ENCODE measurements at regions not wholly inside any gene's neighbourhood (a gene's known extent, or its start where the extent isn't known, plus 50 kb on each side); places are given as distances from the start of the nearest gene placed in this dataset.

DNA sequence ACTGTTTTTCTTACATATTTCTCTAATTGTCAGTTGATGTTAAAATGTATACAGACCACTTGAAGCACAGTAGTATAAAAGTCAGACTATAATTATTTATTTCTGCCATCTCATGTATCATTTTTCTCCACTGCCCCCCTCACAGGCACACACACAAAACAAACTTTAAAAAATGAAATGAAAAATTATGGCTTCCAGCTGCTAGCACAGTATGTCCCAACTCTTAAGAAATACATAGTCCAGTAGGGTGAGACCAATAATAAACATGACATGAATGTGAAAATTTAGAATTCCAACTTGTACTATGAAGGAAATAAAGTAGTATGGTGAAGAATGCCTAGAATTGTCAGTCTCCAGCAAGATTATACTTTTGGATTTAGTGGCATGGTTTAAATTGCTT lies 1247.9 kb downstream of the JRKL start:
- DNase-seq (ENCODE audit: low read depth), result no peak
- TF ChIP-seq, protein P1, sequence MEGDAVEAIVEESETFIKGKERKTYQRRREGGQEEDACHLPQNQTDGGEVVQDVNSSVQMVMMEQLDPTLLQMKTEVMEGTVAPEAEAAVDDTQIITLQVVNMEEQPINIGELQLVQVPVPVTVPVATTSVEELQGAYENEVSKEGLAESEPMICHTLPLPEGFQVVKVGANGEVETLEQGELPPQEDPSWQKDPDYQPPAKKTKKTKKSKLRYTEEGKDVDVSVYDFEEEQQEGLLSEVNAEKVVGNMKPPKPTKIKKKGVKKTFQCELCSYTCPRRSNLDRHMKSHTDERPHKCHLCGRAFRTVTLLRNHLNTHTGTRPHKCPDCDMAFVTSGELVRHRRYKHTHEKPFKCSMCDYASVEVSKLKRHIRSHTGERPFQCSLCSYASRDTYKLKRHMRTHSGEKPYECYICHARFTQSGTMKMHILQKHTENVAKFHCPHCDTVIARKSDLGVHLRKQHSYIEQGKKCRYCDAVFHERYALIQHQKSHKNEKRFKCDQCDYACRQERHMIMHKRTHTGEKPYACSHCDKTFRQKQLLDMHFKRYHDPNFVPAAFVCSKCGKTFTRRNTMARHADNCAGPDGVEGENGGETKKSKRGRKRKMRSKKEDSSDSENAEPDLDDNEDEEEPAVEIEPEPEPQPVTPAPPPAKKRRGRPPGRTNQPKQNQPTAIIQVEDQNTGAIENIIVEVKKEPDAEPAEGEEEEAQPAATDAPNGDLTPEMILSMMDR (IDR thresholded peaks at IDR 0.05; ENCODE audit: control insufficient read depth, insufficient read depth, low read depth, low read length, missing control alignments), result no peak
- no peak overlapping the region for H3K4me3 ChIP-seq (ENCODE audit: control insufficient read depth, low read depth, low read length)

DNA sequence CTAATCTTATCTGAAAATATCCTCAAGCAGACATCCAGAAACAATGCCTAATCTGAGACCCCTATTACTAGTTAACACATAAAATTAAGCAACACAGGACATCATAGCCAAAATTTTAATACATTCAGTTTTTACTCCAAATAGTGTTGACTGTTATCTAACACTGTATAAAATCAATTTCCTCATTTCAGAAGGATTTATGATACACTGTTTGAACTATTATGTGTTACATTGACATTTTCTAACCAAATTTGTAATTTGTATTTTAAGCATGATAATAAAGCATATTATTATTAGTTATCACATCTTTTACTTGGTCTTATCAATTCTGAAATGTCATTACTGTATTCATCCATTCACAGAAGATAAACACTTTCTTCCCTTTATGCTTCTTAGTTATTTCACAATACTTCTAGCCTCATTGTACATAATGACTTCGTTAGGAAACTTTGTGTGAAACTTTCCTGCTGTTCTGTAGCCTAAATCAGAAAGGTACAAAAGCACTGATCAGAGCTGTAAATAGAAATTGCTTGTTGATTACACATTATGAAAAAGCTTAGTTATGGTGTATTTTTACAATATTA lies 1248.9 kb downstream of the JRKL start:
- no peak for DNase-seq (ENCODE audit: low read depth)
- no peak overlapping the region for H3K4me3 ChIP-seq (ENCODE audit: control insufficient read depth, low read depth, low read length)
- TF ChIP-seq, protein P1 (IDR thresholded peaks at IDR 0.05; ENCODE audit: control insufficient read depth, insufficient read depth, low read depth, low read length, missing control alignments), result no peak

DNA sequence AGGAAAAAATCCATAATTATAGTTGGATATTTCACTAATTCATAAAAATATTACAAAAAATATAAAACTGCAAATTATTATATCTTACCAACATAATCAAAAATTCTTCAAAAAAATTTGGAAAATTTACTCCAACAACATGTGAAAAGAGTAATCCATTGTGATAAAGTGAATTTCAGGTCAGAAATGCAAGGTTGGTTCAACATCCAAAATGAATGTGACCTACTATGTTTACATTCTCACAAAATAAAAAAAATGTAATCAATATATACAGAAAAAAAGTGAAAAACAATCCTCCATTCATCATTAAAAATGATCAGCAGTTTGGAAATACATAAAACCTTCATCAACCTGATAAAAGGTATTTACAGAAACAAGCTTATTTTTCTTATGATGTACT lies 1252.2 kb downstream of the JRKL start:
- no peak for DNase-seq (ENCODE audit: low read depth)
- TF ChIP-seq, protein P1 (IDR thresholded peaks at IDR 0.05; ENCODE audit: control insufficient read depth, insufficient read depth, low read depth, low read length, missing control alignments), result no peak
- no peak overlapping the region for H3K4me3 ChIP-seq (ENCODE audit: control insufficient read depth, low read depth, low read length)

DNA sequence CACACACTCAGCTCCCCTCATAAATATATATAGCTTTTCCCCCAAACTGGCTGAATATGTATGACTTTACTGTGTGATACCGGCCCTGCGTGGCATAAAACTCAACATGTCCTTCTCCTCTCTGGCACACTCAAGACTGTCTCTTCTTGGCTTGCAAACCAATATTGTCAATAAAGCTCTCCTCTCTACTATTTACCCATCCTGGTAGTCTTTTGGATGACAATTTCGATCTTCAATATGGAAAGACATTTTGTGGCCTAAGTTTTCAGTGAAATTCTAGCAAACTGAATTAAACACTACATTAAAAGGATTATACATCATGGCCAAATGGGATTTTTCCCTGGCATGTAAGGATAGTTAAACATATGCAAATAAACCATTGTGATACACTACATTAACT lies 1255.9 kb downstream of the JRKL start:
- no peak overlapping the region for H3K4me3 ChIP-seq (ENCODE audit: control insufficient read depth, low read depth, low read length)
- TF ChIP-seq, protein P1 (IDR thresholded peaks at IDR 0.05; ENCODE audit: control insufficient read depth, insufficient read depth, low read depth, low read length, missing control alignments), result no peak
- DNase-seq (ENCODE audit: low read depth), result no peak

DNA sequence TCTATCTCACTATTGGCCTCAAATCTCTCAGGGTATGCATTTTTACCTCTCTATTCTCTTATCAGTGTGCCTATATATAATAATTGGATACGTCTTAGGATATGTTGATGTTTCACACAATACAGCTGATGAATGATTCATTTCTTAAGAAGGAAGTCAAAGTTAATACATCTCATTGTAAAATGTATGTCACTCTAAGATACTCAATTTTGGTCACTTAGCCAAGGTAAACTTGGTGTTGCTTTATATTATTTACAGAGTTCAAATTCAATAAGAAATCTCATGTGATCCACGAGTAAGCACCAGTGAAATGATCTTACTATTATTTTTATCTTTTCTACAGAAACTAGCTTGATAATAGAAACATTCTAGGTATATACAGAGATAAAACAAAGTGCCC lies 1266.5 kb downstream of the JRKL start:
- H3K4me3 ChIP-seq (ENCODE audit: control insufficient read depth, low read depth, low read length), result no peak overlapping the region
- TF ChIP-seq, protein P1 (IDR thresholded peaks at IDR 0.05; ENCODE audit: control insufficient read depth, insufficient read depth, low read depth, low read length, missing control alignments), result no peak
- no peak for DNase-seq (ENCODE audit: low read depth)

DNA sequence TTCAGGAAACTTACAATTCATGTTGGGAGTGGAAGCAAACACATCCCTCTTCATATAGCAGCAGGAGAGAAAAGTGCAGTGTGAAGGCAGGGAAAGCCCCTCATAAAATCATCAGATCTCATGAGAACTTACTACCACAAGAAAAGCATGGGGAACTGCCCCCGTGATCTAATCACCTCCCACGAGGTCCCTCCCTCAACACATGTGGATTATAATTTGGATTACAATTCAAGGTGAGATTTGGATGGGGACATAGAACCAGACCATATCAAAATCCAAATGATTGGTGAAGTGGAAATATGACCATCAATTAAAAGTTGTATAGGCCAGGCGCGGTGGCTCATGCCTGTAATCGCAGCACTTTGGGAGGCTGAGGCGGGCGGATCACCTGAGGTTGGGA lies 1268.0 kb downstream of the JRKL start:
- DNase-seq (ENCODE audit: low read depth), result no peak
- no peak overlapping the region for H3K4me3 ChIP-seq (ENCODE audit: control insufficient read depth, low read depth, low read length)
- TF ChIP-seq, protein P1 (IDR thresholded peaks at IDR 0.05; ENCODE audit: control insufficient read depth, insufficient read depth, low read depth, low read length, missing control alignments), result no peak

DNA sequence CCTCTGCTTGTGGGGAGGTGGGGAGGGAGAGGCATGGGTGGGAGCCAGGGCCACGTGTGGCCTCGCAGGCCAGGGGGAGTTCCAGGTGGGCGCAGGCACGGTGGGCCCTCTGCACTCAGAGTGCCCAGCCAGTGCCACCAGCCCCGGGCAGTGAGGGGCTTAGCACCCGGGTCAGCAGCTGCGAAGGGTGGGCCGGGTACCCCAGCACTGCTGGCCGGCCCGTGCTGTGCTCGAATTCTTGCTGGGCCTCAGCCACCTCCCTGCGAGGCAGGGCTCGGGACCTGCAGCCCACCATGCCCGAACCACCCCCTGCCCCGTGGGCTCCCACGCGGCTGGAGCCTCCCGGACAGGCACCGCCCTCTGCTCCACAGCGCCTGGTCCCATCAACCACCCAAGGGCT lies 1277.2 kb downstream of the JRKL start:
- no peak overlapping the region for H3K4me3 ChIP-seq (ENCODE audit: control insufficient read depth, low read depth, low read length)
- TF ChIP-seq, protein P1 (IDR thresholded peaks at IDR 0.05; ENCODE audit: control insufficient read depth, insufficient read depth, low read depth, low read length, missing control alignments), result no peak
- no peak for DNase-seq (ENCODE audit: low read depth)
